Activated CD4-positive, alpha-beta T cell treated with anti-CD3 and anti-CD28 coated beads for 36 hours (primary cell): ENCODE measurements at regions not wholly inside any gene's neighbourhood (a gene's known extent, or its start where the extent isn't known, plus 50 kb on each side); places are given as distances from the start of the nearest gene placed in this dataset.
"Not testable (repeated sequence)": the region's sequence is repeated elsewhere in the genome, so short reads cannot be mapped to it uniquely, and the experiment has no call there.

Experiments used
- ATAC-seq: fragments of 200-7000 bp; cut with Tn5 transposase; one replicate; pipeline ENCODE4 v1.10.0; 2021; ENCODE audit warnings: mild to moderate bottlenecking, moderate library complexity
- CTCF ChIA-PET: fragments of 350-600 bp; sonication (Branson Sonifier 250); formaldehyde crosslinking; loops from one replicate; lab custom pipeline; 2021; ENCODE audit warnings: antibody characterized with exemption; lab: Charles Lee
- POLR2A ChIA-PET: fragments of 350-600 bp; sonication (Branson Sonifier 250); formaldehyde crosslinking; loops from one replicate; lab custom pipeline; 2021; ENCODE audit warnings: antibody characterized with exemption, inconsistent platforms; lab: Charles Lee
- DNase-seq: peaks from one replicate; pipeline ENCODE4 v3.0.0-alpha.2; 2020
- H3K27ac Mint-ChIP-seq: one replicate; pipeline ENCODE4 v1.8.0; 2021; ENCODE audit warnings: mixed read lengths
- H3K27me3 Mint-ChIP-seq: one replicate; pipeline ENCODE4 v1.8.0; 2021; ENCODE audit warnings: mixed read lengths
- H3K36me3 Mint-ChIP-seq: one replicate; pipeline ENCODE4 v1.8.0; 2021; ENCODE audit warnings: low read depth, mixed read lengths
- H3K4me1 Mint-ChIP-seq: one replicate; pipeline ENCODE4 v1.8.0; 2021; ENCODE audit warnings: mixed read lengths
- H3K4me3 Mint-ChIP-seq: one replicate; pipeline ENCODE4 v1.8.0; 2021; ENCODE audit warnings: mild to moderate bottlenecking, moderate library complexity, mixed read lengths
- H3K9me3 Mint-ChIP-seq: one replicate; pipeline ENCODE4 v1.8.0; 2021; ENCODE audit warnings: low read depth, mixed read lengths
- intact Hi-C, 2 experiments: fragments of 100-400 bp; cut with DNase I in 1 of 2; cut with micrococcal nuclease in 1 of 2; formaldehyde crosslinking; loops; one replicate each; pipeline versions ENCODE4 v1.14.2 to v1.15.1; 2022 to 2024; cut with DNase I, micrococcal nuclease

DNA sequence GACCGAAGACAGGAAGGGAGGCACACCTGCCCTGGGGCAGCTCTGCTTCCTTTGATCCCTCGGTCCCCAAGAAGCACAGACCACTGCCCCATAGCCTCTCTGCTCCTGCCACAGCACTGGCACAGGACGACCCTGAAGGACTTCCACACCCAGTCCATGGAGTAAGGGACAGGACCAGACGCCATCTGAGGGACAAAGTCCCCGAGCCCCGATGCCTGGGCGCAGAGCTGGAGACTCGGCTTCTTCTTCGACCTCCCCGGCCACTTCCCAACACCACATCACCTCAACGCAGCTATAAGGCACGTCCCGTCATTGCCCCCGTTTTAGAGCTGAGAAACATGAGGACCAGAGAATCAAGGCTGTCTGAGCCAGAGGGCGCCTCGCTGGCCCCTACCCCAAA is 310.5 kb downstream of the BRD1 start:
- Mint-ChIP-seq H3K4me1 (peaks cover 6% of the 10 kb centered on the region), H3K27ac (no peak overlapping the region), H3K36me3 (peaks cover 17% of the 10 kb centered on the region), H3K4me3 (no peak overlapping the region), H3K27me3 (no peaks in the 10 kb centered on the region), H3K9me3 (peaks cover 9% of the 10 kb centered on the region)
- ChIA-PET POLR2A (no interaction called here), CTCF (no interaction called here)
- ATAC-seq (no peak), DNase-seq (no peak)
- intact Hi-C loops = no loop called here

GRCh38 chr22:49515475-49515874 is 312.2 kb downstream of the BRD1 start:
- no peak overlapping the region for H3K27ac Mint-ChIP-seq
- intact Hi-C loops = no loop called here
- no peak for DNase-seq
- H3K4me3 Mint-ChIP-seq = no peak overlapping the region
- ATAC-seq = no peak
- H3K9me3 Mint-ChIP-seq = peaks cover 18% of the 10 kb centered on the region
- peaks cover 10% of the 10 kb centered on the region for H3K4me1 Mint-ChIP-seq
- CTCF ChIA-PET = no interaction called here
- no peaks in the 10 kb centered on the region for H3K27me3 Mint-ChIP-seq
- POLR2A ChIA-PET = no interaction called here
- peaks cover 24% of the 10 kb centered on the region for H3K36me3 Mint-ChIP-seq

DNA sequence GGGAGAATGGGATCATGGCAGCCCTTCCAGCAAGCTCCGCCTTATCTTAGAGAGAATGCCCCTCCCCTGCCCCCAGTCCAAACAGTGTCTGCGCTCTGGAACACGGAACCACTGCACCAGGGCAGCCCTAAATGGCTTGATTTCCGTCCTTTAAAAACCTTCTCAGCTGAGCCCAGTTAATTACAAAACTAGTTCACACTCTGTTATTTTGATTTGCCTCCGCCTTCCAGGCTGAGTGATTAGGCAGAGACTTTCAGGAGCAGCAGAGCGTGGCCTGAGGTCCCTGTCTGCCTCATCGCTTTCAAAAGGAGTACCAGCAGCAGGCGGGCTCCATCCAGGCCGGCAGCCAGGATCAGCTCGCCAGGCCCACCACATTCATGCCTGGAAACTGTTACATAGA is 313.0 kb downstream of the BRD1 start:
- no peak overlapping the region for H3K27ac Mint-ChIP-seq
- no peak for ATAC-seq
- no peaks in the 10 kb centered on the region for H3K27me3 Mint-ChIP-seq
- ChIA-PET CTCF (no interaction called here), POLR2A (no interaction called here)
- intact Hi-C loops = no loop called here
- peaks cover 10% of the 10 kb centered on the region for H3K4me1 Mint-ChIP-seq
- peaks cover 28% of the 10 kb centered on the region for H3K36me3 Mint-ChIP-seq
- H3K9me3 Mint-ChIP-seq = peaks cover 18% of the 10 kb centered on the region
- no peak for DNase-seq
- H3K4me3 Mint-ChIP-seq = no peak overlapping the region

DNA sequence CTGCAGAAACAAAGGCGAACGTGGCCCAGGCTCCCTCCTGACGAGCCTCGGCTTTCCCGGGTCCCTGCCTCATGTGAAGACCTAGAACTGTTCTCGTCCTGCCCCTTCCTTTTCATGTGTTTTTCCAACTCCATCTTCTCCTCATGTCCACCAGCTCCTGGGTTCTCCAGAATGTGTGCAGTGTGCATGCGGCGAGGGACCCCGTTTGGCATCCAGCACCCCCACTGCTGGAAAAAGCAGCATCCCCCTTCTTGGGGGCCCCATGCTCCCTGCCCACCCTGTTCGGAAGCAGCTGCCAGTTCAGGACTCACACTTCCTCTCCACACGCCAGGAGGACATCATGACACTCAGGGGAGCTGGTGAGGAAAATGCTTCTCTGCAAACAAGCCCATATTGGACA is 313.5 kb downstream of the BRD1 start:
- no peak for DNase-seq
- POLR2A ChIA-PET = no interaction called here
- CTCF ChIA-PET = no interaction called here
- peaks cover 10% of the 10 kb centered on the region for H3K4me1 Mint-ChIP-seq
- H3K4me3 Mint-ChIP-seq = no peak overlapping the region
- H3K9me3 Mint-ChIP-seq = peaks cover 18% of the 10 kb centered on the region
- no peak overlapping the region for H3K27ac Mint-ChIP-seq
- no peaks in the 10 kb centered on the region for H3K27me3 Mint-ChIP-seq
- peaks cover 30% of the 10 kb centered on the region for H3K36me3 Mint-ChIP-seq
- ATAC-seq = no peak
- intact Hi-C loops = no loop called here

DNA sequence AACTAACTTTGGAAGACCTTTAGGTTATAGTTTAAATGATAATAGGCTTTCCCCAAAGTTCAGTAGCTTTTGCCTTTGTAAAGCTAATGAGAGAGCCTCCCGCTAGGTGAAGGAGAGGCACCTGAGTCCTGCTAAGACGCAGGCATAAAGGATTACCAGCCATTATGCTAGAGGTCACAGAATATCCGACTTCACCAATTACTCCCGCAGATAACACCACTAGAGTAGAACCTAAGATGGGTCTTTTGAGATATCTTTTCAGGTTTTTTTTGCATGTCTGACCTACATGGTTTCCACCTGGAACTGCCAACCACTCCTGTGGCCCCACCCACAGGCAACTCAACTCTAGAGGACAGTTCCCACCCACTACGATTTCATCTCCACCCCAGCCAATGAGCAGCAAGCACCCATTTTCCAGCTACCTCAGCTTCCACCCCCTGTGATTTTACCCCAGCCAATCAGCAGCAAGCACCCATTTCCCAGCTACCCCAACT is 314.3 kb downstream of the BRD1 start:
- POLR2A ChIA-PET = no interaction called here
- no peaks in the 10 kb centered on the region for H3K27me3 Mint-ChIP-seq
- peaks cover 31% of the 10 kb centered on the region for H3K36me3 Mint-ChIP-seq
- CTCF ChIA-PET = no interaction called here
- no peak overlapping the region for H3K4me3 Mint-ChIP-seq
- ATAC-seq = no peak
- H3K4me1 Mint-ChIP-seq = peaks cover 10% of the 10 kb centered on the region
- H3K27ac Mint-ChIP-seq = no peak overlapping the region
- peaks cover 18% of the 10 kb centered on the region for H3K9me3 Mint-ChIP-seq
- DNase-seq = no peak
- intact Hi-C loops = no loop called here

DNA sequence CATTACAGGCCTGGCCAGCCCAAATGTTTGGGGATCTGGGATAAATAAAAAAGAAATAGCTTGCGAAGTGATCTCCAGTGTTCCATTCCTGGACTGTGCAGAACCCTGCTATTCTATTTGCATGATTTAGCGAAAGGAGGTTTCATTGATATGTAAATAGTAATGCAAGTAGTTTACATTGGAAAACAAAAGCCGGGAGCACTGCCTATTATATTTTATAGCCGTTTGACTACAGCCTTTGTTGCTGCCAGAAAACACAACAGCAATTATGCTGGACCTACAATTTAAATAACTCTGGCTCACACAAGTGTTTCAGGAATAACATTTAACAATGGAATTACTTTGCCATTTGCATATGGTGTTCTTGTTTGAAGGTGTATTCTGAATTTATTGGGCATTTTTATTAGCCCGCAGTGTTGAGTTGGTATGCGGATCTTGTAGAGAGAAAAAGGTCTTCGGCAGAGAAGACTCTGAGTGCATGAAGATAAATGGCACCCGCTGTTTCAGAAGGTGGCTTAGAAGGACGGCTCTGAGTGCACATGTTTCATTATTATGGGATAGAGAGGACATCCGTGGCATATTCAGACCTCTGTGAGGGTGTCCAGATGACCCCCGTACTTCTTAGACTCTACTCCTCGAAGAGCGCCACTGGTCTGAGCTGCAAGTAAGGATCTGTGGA is 315.0 kb downstream of the BRD1 start:
- POLR2A ChIA-PET = no interaction called here
- Mint-ChIP-seq H3K9me3 (peaks cover 18% of the 10 kb centered on the region), H3K36me3 (peaks cover 34% of the 10 kb centered on the region), H3K4me3 (no peak overlapping the region), H3K4me1 (peaks cover 10% of the 10 kb centered on the region), H3K27me3 (no peaks in the 10 kb centered on the region), H3K27ac (no peak overlapping the region)
- ATAC-seq (no peak), DNase-seq (no peak)
- intact Hi-C loops = no loop called here
- CTCF ChIA-PET = no interaction called here

DNA sequence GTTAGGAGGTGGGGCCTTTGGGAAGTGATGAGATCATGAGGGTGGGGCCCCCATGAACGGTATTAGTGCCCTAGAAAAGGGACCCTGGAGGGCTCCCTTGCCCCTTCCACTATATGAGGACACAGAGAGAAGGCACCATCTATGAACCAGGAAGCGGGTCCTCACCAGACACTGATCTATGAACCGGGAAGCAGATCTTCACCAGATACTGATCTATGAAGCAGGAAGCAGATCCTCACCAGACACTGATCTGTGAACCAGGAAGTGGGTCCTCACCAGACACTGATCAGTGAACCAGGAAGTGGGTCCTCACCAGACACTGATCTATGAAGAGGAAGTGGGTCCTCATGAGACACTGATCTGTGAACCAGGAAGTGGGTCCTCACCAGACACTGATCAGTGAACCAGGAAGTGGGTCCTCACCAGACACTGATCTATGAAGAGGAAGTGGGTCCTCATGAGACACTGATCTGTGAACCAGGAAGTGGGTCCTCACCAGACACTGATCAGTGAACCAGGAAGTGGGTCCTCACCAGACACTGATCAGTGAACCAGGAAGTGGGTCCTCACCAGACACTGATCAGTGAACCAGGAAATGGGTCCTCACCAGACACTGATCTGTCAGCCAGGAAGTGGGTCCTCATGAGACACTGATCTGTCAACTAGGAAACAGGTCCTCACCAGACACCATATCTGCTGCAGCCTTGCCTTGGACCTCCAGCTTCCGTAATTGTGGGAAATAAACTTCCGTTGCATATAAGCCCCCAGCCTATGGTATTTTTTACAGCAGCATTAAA is 316.1 kb downstream of the BRD1 start:
- H3K36me3 Mint-ChIP-seq = peaks cover 34% of the 10 kb centered on the region
- H3K27me3 Mint-ChIP-seq, ATAC-seq, H3K4me3 Mint-ChIP-seq, intact Hi-C loops, H3K4me1 Mint-ChIP-seq, CTCF ChIA-PET, POLR2A ChIA-PET, DNase-seq: not testable (repeated sequence)
- peaks cover 18% of the 10 kb centered on the region for H3K9me3 Mint-ChIP-seq
- peak overlapping the region; percentile 67 for H3K27ac Mint-ChIP-seq

DNA sequence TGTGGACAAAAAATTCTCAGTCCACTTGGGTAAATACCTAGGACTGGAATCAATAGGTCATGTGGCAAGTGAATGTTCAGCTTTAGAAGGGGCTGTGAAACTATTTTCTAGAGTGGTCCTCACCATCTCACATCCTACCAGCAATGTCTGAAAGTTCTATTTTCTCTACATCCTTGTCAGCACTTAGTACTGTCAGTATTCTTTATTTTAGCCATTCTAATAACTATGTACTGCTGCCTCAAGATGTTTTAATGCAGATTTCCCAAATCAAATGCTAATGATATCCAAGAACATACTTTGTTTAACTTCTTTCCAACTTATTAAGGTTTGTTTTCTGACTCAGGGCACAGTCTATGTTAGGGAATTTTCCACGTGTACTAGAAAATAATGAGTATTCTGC is 317.0 kb downstream of the BRD1 start:
- Mint-ChIP-seq H3K4me3 (no peak overlapping the region), H3K36me3 (peaks cover 34% of the 10 kb centered on the region), H3K9me3 (peaks cover 21% of the 10 kb centered on the region), H3K27me3 (no peaks in the 10 kb centered on the region), H3K4me1 (peaks cover 10% of the 10 kb centered on the region), H3K27ac (peak overlapping the region; percentile 9)
- POLR2A ChIA-PET = no interaction called here
- CTCF ChIA-PET = no interaction called here
- ATAC-seq (no peak), DNase-seq (no peak)
- intact Hi-C loops = no loop called here

GRCh38 chr22:49509016-49509415 is 318.7 kb downstream of the BRD1 start:
- POLR2A ChIA-PET = no interaction called here

DNA sequence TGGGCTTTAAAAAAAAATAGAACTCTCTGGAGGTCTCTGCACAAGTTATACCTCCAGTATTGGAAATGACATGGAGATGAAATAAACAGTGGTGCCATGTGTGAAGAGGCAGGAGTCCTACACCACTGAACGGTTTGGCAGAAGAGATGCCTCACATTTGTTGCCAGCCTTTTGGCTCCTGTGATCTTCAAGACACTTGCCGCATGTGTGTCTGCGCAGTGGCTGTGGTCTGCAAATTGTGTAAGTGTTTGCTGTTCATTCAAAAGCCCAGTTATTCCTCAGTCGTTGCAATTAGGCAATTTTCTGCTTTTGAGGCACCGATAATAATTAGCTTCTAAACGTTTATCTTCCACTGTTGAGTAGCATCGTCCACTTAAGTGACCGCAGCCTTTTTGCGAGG is 319.1 kb downstream of the BRD1 start:
- Mint-ChIP-seq H3K27ac (no peak overlapping the region), H3K4me3 (no peak overlapping the region), H3K36me3 (peaks cover 30% of the 10 kb centered on the region), H3K9me3 (peaks cover 19% of the 10 kb centered on the region), H3K27me3 (no peaks in the 10 kb centered on the region), H3K4me1 (peaks cover 8% of the 10 kb centered on the region)
- intact Hi-C loops = no loop called here
- ChIA-PET CTCF (no interaction called here), POLR2A (no interaction called here)
- DNase-seq (no peak), ATAC-seq (no peak)

More at GRCh38 chr22:49509016-49509415, 318.7 kb downstream of the BRD1 start:
- no peak for DNase-seq
- no peak for ATAC-seq
- intact Hi-C loops = no loop called here
- CTCF ChIA-PET = no interaction called here
- Mint-ChIP-seq H3K27me3 (no peaks in the 10 kb centered on the region), H3K4me1 (peaks cover 10% of the 10 kb centered on the region), H3K4me3 (no peak overlapping the region), H3K27ac (no peak overlapping the region), H3K9me3 (peaks cover 21% of the 10 kb centered on the region), H3K36me3 (peaks cover 30% of the 10 kb centered on the region)

- peaks cover 30% of the 10 kb centered on the region for H3K36me3 Mint-ChIP-seq
- ChIA-PET POLR2A (no interaction called here), CTCF (no interaction called here)
- intact Hi-C loops = no loop called here
- no peak for DNase-seq
- H3K27ac Mint-ChIP-seq = no peak overlapping the region
- no peaks in the 10 kb centered on the region for H3K27me3 Mint-ChIP-seq
- H3K4me1 Mint-ChIP-seq = peaks cover 11% of the 10 kb centered on the region
- H3K9me3 Mint-ChIP-seq = peaks cover 14% of the 10 kb centered on the region
- ATAC-seq = no peak
- H3K4me3 Mint-ChIP-seq = no peak overlapping the region
Measured at GRCh38 chr22:49507607-49508292, 319.9 kb downstream of the BRD1 start.
